Lower leg skin (tissue), 3 donors: ENCODE measurements at regions not wholly inside any gene's neighbourhood (a gene's known extent, or its start where the extent isn't known, plus 50 kb on each side); places are given as distances from the start of the nearest gene placed in this dataset.

Experiments
- CTCF ChIP-seq, 3 donors: fragments of 450-650 bp; IDR thresholded peaks; one replicate each; pipeline ENCODE4 v1.5.1; 2016; ENCODE audit warnings: antibody characterized with exemption in 3 of 3, mild to moderate bottlenecking in 3 of 3, moderate library complexity in 2 of 3
- POLR2A ChIP-seq, 2 donors: fragments of 450-650 bp; IDR thresholded peaks; one replicate each; pipeline ENCODE4 v1.6.1; 2016 to 2017; ENCODE audit warnings: antibody characterized with exemption in 2 of 2, mild to moderate bottlenecking in 1 of 2, moderate library complexity in 1 of 2

- TF ChIP-seq CTCF (IDR thresholded peaks at IDR 0.05) (no peak), POLR2A (IDR thresholded peaks at IDR 0.05) (no peak)
Observed at GRCh38 chr4:187484186-187484585, 511.4 kb upstream of the ZFP42 start.
